K562 (cell line): ENCODE measurements at regions not wholly inside any gene's neighbourhood (a gene's known extent, or its start where the extent isn't known, plus 50 kb on each side); places are given as distances from the start of the nearest gene placed in this dataset.

ENCODE experiments used
- TF ChIP-seq, protein P1 (sequence below), 3 experiments: IDR thresholded peaks in 2 of 3; conservative IDR thresholded peaks in 1 of 3; 2 replicates each; pipeline ENCODE4 v1.5.1; 2011 to 2012; ENCODE audit warnings: low read length in 3 of 3, mild to moderate bottlenecking in 3 of 3, control low read depth in 2 of 3, improper control_type of control experiment in 1 of 3, inconsistent platforms in 1 of 3, low read depth in 1 of 3, mixed read lengths in 1 of 3, moderate library complexity in 1 of 3; ENCODE audit not compliant: insufficient read depth in 2 of 3
- TF ChIP-seq, protein P2 (sequence below): sonication (generic); formaldehyde crosslinking; IDR thresholded peaks from 2 replicates; pipeline ENCODE4 v1.8.1; 2023; ENCODE audit warnings: mild to moderate bottlenecking, missing genetic modification reagents

DNA sequence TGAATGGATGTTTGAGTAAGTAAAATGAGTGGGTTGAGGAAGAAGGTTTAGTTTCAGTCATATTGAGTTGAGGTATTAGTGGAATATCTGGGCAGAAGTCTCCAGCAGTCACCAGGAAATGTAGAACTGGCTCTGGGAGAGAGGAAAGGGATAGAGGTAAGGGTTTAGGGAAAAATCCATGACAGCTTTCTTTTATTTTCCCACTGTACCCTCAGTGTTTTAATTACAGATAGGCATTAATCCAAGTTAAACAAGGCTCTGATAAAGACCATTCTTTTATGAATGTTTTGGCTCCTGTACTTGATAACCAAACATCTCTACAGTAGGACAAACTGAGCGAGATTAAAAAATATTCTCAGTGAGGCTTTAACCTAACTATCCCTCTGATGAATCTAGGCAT lies 318.4 kb upstream of the SYNCRIP start:
- TF ChIP-seq, protein P1, sequence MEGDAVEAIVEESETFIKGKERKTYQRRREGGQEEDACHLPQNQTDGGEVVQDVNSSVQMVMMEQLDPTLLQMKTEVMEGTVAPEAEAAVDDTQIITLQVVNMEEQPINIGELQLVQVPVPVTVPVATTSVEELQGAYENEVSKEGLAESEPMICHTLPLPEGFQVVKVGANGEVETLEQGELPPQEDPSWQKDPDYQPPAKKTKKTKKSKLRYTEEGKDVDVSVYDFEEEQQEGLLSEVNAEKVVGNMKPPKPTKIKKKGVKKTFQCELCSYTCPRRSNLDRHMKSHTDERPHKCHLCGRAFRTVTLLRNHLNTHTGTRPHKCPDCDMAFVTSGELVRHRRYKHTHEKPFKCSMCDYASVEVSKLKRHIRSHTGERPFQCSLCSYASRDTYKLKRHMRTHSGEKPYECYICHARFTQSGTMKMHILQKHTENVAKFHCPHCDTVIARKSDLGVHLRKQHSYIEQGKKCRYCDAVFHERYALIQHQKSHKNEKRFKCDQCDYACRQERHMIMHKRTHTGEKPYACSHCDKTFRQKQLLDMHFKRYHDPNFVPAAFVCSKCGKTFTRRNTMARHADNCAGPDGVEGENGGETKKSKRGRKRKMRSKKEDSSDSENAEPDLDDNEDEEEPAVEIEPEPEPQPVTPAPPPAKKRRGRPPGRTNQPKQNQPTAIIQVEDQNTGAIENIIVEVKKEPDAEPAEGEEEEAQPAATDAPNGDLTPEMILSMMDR (IDR thresholded peaks at IDR 0.05 in 2 of 3, conservative IDR thresholded peaks at IDR 0.05 in 1 of 3; ENCODE audit: insufficient read depth in 2 of 3, low read depth in 1 of 3, low read length in 3 of 3), result no peak
- TF ChIP-seq, protein P2, sequence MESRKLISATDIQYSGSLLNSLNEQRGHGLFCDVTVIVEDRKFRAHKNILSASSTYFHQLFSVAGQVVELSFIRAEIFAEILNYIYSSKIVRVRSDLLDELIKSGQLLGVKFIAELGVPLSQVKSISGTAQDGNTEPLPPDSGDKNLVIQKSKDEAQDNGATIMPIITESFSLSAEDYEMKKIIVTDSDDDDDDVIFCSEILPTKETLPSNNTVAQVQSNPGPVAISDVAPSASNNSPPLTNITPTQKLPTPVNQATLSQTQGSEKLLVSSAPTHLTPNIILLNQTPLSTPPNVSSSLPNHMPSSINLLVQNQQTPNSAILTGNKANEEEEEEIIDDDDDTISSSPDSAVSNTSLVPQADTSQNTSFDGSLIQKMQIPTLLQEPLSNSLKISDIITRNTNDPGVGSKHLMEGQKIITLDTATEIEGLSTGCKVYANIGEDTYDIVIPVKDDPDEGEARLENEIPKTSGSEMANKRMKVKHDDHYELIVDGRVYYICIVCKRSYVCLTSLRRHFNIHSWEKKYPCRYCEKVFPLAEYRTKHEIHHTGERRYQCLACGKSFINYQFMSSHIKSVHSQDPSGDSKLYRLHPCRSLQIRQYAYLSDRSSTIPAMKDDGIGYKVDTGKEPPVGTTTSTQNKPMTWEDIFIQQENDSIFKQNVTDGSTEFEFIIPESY (CRISPR knock-in tag), result no peak
